ENCODE measurements at regions not wholly inside any gene's neighbourhood (a gene's known extent, or its start where the extent isn't known, plus 50 kb on each side); places are given as distances from the start of the nearest gene placed in this dataset.

DNA sequence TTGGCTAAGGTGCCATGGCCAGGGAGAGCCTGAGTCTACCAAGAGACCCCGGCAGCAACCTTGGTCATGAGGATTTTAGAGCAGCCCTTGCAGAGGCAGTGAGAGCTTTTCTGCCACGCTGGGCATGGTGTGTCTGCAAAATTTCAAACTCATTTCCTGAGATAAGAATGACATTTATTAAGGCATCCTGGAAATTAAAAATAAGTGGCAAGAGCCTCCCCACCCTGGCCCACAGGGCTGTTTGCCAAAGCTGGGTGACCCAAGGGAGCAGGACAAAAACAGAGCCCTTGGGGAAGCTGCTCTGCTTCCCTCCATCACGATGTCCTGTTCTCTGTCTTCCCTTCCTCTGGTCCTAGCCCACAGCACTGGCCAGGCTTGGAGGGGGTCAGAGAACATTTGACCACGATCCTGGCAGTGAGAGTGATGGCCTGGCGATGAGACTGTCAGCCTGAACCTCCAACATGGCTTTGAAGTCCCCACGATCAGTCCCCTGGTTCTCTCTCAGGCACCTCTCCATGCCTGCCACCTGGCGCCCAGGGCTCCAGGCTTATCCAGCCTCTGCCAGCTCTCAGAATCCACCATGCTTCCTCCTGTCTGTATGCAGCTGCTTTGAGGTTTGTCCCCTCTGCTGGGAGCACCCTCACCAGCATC, 68.9 kb upstream of the RMDN2 start:
- TF ChIP-seq CTCF (IDR thresholded peaks at IDR 0.05) (no peak), POLR2A (IDR thresholded peaks at IDR 0.05) (no peak)

Data from prostate gland (tissue), 2 donors.